Mesodermal cell (in vitro differentiated cells): ENCODE measurements at regions not wholly inside any gene's neighbourhood (a gene's known extent, or its start where the extent isn't known, plus 50 kb on each side); places are given as distances from the start of the nearest gene placed in this dataset.

Source experiments
- H3K27ac ChIP-seq: 2 replicates; pipeline ENCODE4 v1.7.0; 2013; ENCODE audit warnings: mild to moderate bottlenecking, low read depth, low read length, moderate library complexity; ENCODE audit not compliant: severe bottlenecking
- H3K36me3 ChIP-seq: 2 replicates; pipeline ENCODE4 v1.7.1; 2013; ENCODE audit warnings: mild to moderate bottlenecking, low read length, moderate library complexity; ENCODE audit not compliant: control insufficient read depth, insufficient read depth
- H3K4me1 ChIP-seq: one replicate; pipeline ENCODE4 v1.7.1; 2013; ENCODE audit warnings: mild to moderate bottlenecking, low read length; ENCODE audit not compliant: insufficient read depth, control insufficient read depth, poor library complexity, severe bottlenecking
- H3K4me3 ChIP-seq: 2 replicates; pipeline ENCODE4 v1.7.0; 2013; ENCODE audit warnings: low read length, control low read depth, mild to moderate bottlenecking; ENCODE audit not compliant: insufficient read depth, poor library complexity, severe bottlenecking; ENCODE audit errors: extremely low read depth
- H3K9me3 ChIP-seq: 2 replicates; pipeline ENCODE4 v1.7.1; 2013; ENCODE audit warnings: mild to moderate bottlenecking, low read length, moderate library complexity; ENCODE audit not compliant: control insufficient read depth
- WGBS, 2 experiments: methylation state at CpG; one replicate each; pipeline ENCODE4 v1.1.5; 2013; ENCODE audit warnings: missing lambda C conversion rate in 2 of 2; ENCODE audit not compliant: insufficient coverage in 2 of 2; 5-methylcytosine and 5-hydroxymethylcytosine counted together

- 86% methylated on average over 1 of the region's 2 CpGs; no CpG with 5 or more reads in 1 of the 2 experiments for WGBS, 2 experiments
- H3K4me1 ChIP-seq = no peaks in the 10 kb centered on the region
- H3K9me3 ChIP-seq = no peaks in the 10 kb centered on the region
- H3K27ac ChIP-seq = no peak overlapping the region
- no peak overlapping the region for H3K4me3 ChIP-seq
- no peaks in the 10 kb centered on the region for H3K36me3 ChIP-seq
Measured at GRCh38 chr10:2427412-2427811, 639.9 kb upstream of the PFKP start.

- Histone ChIP-seq H3K36me3 (no peaks in the 10 kb centered on the region), H3K4me1 (no peaks in the 10 kb centered on the region), H3K27ac (no peak overlapping the region), H3K4me3 (no peak overlapping the region), H3K9me3 (no peaks in the 10 kb centered on the region)
- WGBS, 2 experiments = 100% methylated on average over 1 of the region's 3 CpGs
Measured at GRCh38 chr10:2425320-2425719, 642.0 kb upstream of the PFKP start.

DNA sequence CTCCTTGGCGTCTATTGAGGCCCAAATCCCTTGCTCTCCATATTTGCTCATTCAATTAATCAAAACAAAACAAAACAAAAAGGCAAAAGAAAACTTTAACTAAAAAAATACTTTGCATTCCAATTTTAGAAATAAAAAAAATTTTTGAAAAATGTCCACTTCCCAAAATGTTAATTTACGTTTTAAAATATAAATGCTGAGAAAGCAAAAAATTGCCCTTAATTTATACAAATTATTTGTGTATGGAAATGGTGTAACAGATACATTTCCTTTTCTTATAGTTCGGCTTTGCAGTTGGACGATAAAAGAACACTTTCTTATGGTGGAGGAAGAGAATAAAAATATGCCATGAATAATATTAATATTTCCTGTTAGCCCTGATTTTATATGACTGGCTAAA, 652.8 kb upstream of the PFKP start:
- 100% methylated on average over 1 of the region's 4 CpGs; no CpG with 5 or more reads in 1 of the 2 experiments for WGBS, 2 experiments
- no peak overlapping the region for H3K4me3 ChIP-seq

DNA sequence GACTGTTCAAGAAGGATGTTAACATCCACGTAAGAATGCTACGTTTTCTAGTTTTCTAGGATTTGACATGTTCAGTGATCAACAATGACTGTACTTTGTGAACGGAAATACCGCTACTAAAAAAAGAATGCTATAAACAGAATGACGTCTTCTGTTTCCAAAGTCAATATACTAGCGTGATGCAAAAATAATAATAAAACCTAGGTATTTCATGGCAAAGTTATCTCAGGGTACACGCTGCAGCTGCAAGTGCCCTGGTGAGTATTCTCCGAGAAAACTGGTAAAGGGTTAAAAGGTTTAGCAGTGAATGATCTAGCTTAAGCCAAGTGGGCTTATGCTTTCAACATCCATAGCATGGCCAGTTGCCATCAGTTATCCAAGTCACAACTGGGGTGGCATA, 653.3 kb upstream of the PFKP start:
- no peaks in the 10 kb centered on the region for H3K4me1 ChIP-seq
- H3K27ac ChIP-seq = no peak overlapping the region
- no peaks in the 10 kb centered on the region for H3K36me3 ChIP-seq
- 97 to 100% methylated on average over 3 to 8 of the region's 8 CpGs for whole genome bisulfite sequencing, 2 experiments
- H3K4me3 ChIP-seq = no peak overlapping the region
- no peaks in the 10 kb centered on the region for H3K9me3 ChIP-seq

More for the DNA sequence above, 652.8 kb upstream of the PFKP start:
- no peaks in the 10 kb centered on the region for H3K36me3 ChIP-seq
- no peaks in the 10 kb centered on the region for H3K9me3 ChIP-seq
- H3K27ac ChIP-seq = no peak overlapping the region
- no peaks in the 10 kb centered on the region for H3K4me1 ChIP-seq

GRCh38 chr10:2410049-2410448, 657.3 kb upstream of the PFKP start:
- H3K9me3 ChIP-seq = no peaks in the 10 kb centered on the region
- WGBS, 2 experiments = 86 to 89% methylated on average over 4 of the region's 4 CpGs
- H3K4me3 ChIP-seq = no peak overlapping the region
- H3K36me3 ChIP-seq = no peaks in the 10 kb centered on the region
- H3K27ac ChIP-seq = no peak overlapping the region
- H3K4me1 ChIP-seq = peaks cover 7% of the 10 kb centered on the region

GRCh38 chr10:2401459-2401858, 664.1 kb upstream of the ADARB2 start:
- Histone ChIP-seq H3K4me3 (no peak overlapping the region), H3K27ac (no peak overlapping the region), H3K4me1 (peaks cover 7% of the 10 kb centered on the region), H3K36me3 (no peaks in the 10 kb centered on the region), H3K9me3 (no peaks in the 10 kb centered on the region)
- WGBS, 2 experiments = 85 to 87% methylated on average over 5 of the region's 7 CpGs

- no peaks in the 10 kb centered on the region for H3K36me3 ChIP-seq
- no peaks in the 10 kb centered on the region for H3K9me3 ChIP-seq
- H3K4me1 ChIP-seq = no peaks in the 10 kb centered on the region
- WGBS, 2 experiments = 77 to 91% methylated on average over 4 of the region's 4 CpGs
- H3K27ac ChIP-seq = no peak overlapping the region
- no peak overlapping the region for H3K4me3 ChIP-seq
Measured at GRCh38 chr10:2399482-2399881, 662.2 kb upstream of the ADARB2 start.

GRCh38 chr10:2392145-2392812, 655.0 kb upstream of the ADARB2 start:
- no peak overlapping the region for H3K4me3 ChIP-seq
- H3K9me3 ChIP-seq = no peaks in the 10 kb centered on the region
- H3K4me1 ChIP-seq = no peaks in the 10 kb centered on the region
- no peaks in the 10 kb centered on the region for H3K36me3 ChIP-seq
- no peak overlapping the region for H3K27ac ChIP-seq
- 80 to 96% methylated on average over 3 of the region's 6 CpGs for WGBS, 2 experiments

DNA sequence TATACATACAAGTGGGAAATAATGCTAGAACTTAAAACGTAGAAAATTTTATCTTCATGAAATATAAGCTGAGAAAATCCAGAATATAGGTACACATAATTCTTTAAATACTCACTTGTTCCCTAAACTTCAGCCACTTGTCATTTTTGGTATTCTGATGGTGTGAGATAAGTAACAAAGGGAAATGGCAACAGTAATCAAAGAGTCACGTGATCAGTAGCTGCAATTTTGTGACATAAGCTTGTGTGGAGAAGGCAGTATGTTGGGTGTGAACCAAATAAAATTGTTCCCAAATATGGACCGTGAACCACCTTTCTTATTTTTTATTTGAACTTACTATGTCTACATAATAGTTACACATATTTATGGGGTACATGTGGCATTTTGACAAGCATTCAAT, 650.3 kb upstream of the ADARB2 start:
- Histone ChIP-seq H3K27ac (no peak overlapping the region), H3K4me1 (no peaks in the 10 kb centered on the region), H3K9me3 (peaks cover 4% of the 10 kb centered on the region), H3K4me3 (no peak overlapping the region), H3K36me3 (no peaks in the 10 kb centered on the region)
- 57% methylated on average over 1 of the region's 3 CpGs; no CpG with 5 or more reads in 1 of the 2 experiments for WGBS, 2 experiments

GRCh38 chr10:2387261-2387660, 649.9 kb upstream of the ADARB2 start:
- WGBS, 2 experiments = 83 to 100% methylated on average over 1 of the region's 8 CpGs
- H3K4me3 ChIP-seq = no peak overlapping the region
- H3K36me3 ChIP-seq = no peaks in the 10 kb centered on the region
- peaks cover 4% of the 10 kb centered on the region for H3K9me3 ChIP-seq
- no peaks in the 10 kb centered on the region for H3K4me1 ChIP-seq
- no peak overlapping the region for H3K27ac ChIP-seq

DNA sequence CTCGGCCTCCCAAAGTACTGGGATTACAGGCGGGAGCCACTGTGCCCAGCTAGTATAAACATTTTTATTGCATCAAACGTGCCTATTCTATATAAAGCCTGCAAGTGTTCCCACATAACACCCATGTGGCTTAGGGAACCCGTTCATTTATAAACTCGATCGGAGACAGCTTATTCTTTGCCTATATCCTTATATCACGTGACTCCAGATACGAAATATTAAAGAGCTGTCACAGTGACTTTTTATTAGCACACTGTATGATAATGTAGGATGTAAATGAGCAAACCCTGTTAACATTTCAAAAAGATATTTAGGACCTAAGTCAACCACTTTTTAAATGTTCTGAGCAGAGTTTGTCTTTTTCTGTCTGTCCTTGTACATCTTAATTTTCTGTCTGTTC, 642.9 kb upstream of the ADARB2 start:
- H3K9me3 ChIP-seq = peaks cover 4% of the 10 kb centered on the region
- H3K4me1 ChIP-seq = no peaks in the 10 kb centered on the region
- H3K36me3 ChIP-seq = no peaks in the 10 kb centered on the region
- no peak overlapping the region for H3K4me3 ChIP-seq
- no peak overlapping the region for H3K27ac ChIP-seq
- WGBS, 2 experiments = 86 to 89% methylated on average over 4 to 6 of the region's 8 CpGs
